SK-N-SH (cell line): ENCODE measurements at regions not wholly inside any gene's neighbourhood (a gene's known extent, or its start where the extent isn't known, plus 50 kb on each side); places are given as distances from the start of the nearest gene placed in this dataset.

Experiments
- EZH2phosphoT487 ChIP-seq: fragments of 200-600 bp; sonication (generic); IDR thresholded peaks from 2 replicates; pipeline ENCODE4 v1.6.1; 2017; ENCODE audit warnings: low read depth, mixed run types, mild to moderate bottlenecking, antibody characterized with exemption, moderate library complexity, borderline replicate concordance
- GABPA ChIP-seq: IDR thresholded peaks from 2 replicates; pipeline ENCODE4 v1.4.0; 2012; ENCODE audit warnings: low read depth, mild to moderate bottlenecking
- JUND ChIP-seq: IDR thresholded peaks from 2 replicates; pipeline ENCODE4 v1.4.0; 2012
- POLR2AphosphoS5 ChIP-seq: IDR thresholded peaks from 2 replicates; pipeline ENCODE4 v1.6.1; 2012; ENCODE audit warnings: low read depth, low read length
- RAD21 ChIP-seq: IDR thresholded peaks from 2 replicates; pipeline ENCODE4 v1.6.1; 2012; ENCODE audit warnings: mild to moderate bottlenecking, low read length
- RXRA ChIP-seq: IDR thresholded peaks from 2 replicates; pipeline ENCODE4 v1.4.0; 2012; ENCODE audit warnings: low read depth, mild to moderate bottlenecking, borderline replicate concordance
- SMC3 ChIP-seq: IDR thresholded peaks from 2 replicates; pipeline ENCODE4 v1.6.1; 2012; ENCODE audit warnings: low read depth, low read length, improper control_type of control experiment
- TF ChIP-seq, protein P1 (sequence below): fragments of 200-600 bp; sonication (generic); IDR thresholded peaks from 2 replicates; pipeline ENCODE4 v1.6.1; 2017; ENCODE audit warnings: antibody characterized with exemption, mild to moderate bottlenecking, moderate library complexity
- TF ChIP-seq, protein P2 (sequence below): IDR thresholded peaks from 2 replicates; pipeline ENCODE4 v1.4.0; 2012; ENCODE audit warnings: low read depth, borderline replicate concordance

DNA sequence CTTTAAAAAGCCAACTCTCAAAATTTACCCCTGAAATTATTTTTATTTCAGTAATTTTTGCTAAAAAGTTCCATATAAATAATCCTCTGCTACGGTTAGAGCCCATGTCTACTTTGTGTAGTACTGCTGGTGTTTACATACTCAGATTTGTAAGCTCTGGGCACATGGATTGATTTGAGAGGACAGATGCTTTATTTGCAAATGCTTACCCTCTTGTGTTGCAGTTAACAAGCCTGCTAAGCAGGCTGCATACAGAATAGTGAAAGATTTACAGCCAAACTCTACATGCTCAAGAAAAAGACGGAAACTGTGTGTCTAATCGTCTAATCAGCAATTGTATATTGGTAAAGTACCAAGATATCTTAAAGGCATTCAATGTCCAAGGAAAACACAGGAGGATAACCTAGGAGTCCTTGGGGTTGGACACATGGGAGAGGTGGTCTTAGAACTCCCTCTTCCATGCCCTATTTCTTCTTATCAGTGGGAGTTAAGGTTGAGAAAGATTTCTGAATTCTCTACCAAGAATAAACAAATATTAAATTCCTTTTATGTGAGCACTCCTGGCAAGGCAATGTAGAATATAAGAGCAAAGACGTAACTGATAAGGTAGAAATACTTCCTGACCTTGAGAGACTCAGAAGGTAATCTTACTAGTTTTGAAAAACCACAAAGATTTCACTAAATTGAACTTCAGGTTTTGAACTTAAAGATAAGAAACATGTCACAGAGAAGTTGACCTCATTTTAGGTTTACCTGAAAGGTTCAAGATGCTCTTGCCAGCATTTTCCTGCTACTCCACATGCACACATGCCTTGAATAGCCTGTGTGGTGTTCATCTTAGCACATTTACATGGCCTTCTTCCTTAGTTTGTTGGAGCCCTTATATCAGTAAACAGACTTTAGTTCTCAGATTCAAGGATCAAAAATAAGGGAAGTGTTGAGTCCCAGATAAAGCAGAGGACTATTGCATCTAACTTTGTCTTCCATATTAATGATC lies 1216.5 kb downstream of the SORCS3 start:
- TF ChIP-seq, protein P1, sequence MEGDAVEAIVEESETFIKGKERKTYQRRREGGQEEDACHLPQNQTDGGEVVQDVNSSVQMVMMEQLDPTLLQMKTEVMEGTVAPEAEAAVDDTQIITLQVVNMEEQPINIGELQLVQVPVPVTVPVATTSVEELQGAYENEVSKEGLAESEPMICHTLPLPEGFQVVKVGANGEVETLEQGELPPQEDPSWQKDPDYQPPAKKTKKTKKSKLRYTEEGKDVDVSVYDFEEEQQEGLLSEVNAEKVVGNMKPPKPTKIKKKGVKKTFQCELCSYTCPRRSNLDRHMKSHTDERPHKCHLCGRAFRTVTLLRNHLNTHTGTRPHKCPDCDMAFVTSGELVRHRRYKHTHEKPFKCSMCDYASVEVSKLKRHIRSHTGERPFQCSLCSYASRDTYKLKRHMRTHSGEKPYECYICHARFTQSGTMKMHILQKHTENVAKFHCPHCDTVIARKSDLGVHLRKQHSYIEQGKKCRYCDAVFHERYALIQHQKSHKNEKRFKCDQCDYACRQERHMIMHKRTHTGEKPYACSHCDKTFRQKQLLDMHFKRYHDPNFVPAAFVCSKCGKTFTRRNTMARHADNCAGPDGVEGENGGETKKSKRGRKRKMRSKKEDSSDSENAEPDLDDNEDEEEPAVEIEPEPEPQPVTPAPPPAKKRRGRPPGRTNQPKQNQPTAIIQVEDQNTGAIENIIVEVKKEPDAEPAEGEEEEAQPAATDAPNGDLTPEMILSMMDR, result no peak
- TF ChIP-seq EZH2phosphoT487, result no peak
- no peak for TF ChIP-seq POLR2AphosphoS5
- no peak for TF ChIP-seq JUND
- no peak for TF ChIP-seq RXRA
- TF ChIP-seq GABPA, result no peak
- TF ChIP-seq, protein P2, sequence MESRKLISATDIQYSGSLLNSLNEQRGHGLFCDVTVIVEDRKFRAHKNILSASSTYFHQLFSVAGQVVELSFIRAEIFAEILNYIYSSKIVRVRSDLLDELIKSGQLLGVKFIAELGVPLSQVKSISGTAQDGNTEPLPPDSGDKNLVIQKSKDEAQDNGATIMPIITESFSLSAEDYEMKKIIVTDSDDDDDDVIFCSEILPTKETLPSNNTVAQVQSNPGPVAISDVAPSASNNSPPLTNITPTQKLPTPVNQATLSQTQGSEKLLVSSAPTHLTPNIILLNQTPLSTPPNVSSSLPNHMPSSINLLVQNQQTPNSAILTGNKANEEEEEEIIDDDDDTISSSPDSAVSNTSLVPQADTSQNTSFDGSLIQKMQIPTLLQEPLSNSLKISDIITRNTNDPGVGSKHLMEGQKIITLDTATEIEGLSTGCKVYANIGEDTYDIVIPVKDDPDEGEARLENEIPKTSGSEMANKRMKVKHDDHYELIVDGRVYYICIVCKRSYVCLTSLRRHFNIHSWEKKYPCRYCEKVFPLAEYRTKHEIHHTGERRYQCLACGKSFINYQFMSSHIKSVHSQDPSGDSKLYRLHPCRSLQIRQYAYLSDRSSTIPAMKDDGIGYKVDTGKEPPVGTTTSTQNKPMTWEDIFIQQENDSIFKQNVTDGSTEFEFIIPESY, result no peak
- no peak for TF ChIP-seq RAD21
- TF ChIP-seq SMC3, result no peak
